ENCODE measurements at regions not wholly inside any gene's neighbourhood (a gene's known extent, or its start where the extent isn't known, plus 50 kb on each side); places are given as distances from the start of the nearest gene placed in this dataset.
"Not testable (repeated sequence)": the region's sequence is repeated elsewhere in the genome, so short reads cannot be mapped to it uniquely, and the experiment has no call there.

GRCh38 chr5:18397371-18397770 is 763.1 kb downstream of the TAF11L14 start:
- H3K9ac ChIP-seq (ENCODE audit: low read depth, low read length) = no peak overlapping the region
- no peaks in the 10 kb centered on the region for H3K9me3 ChIP-seq (ENCODE audit: control insufficient read depth, insufficient read depth, low read length)
- H3K27me3 ChIP-seq (ENCODE audit: control insufficient read depth, insufficient read depth, low read length) = no peaks in the 10 kb centered on the region
- no peak overlapping the region for H3K4me3 ChIP-seq (ENCODE audit: low read depth, low read length)
- peaks cover 7% of the 10 kb centered on the region; the same call in 1 of the 2 replicates for H3K4me1 ChIP-seq (ENCODE audit: control insufficient read depth, insufficient read depth, low read length)
- H3K27ac ChIP-seq (ENCODE audit: low read depth, low read length) = no peak overlapping the region
- no peaks in the 10 kb centered on the region for H3K36me3 ChIP-seq (ENCODE audit: control insufficient read depth, insufficient read depth, low read length)

GRCh38 chr5:18397891-18398290 is 763.6 kb downstream of the TAF11L14 start:
- no peak overlapping the region for H3K9ac ChIP-seq (ENCODE audit: low read depth, low read length)
- H3K27ac ChIP-seq (ENCODE audit: low read depth, low read length) = no peak overlapping the region
- no peaks in the 10 kb centered on the region for H3K9me3 ChIP-seq (ENCODE audit: control insufficient read depth, insufficient read depth, low read length)
- peaks cover 7% of the 10 kb centered on the region; the same call in 1 of the 2 replicates for H3K4me1 ChIP-seq (ENCODE audit: control insufficient read depth, insufficient read depth, low read length)
- no peak overlapping the region for H3K4me3 ChIP-seq (ENCODE audit: low read depth, low read length)
- H3K36me3 ChIP-seq (ENCODE audit: control insufficient read depth, insufficient read depth, low read length) = no peaks in the 10 kb centered on the region
- no peaks in the 10 kb centered on the region for H3K27me3 ChIP-seq (ENCODE audit: control insufficient read depth, insufficient read depth, low read length)

GRCh38 chr5:18399461-18400327 is 765.4 kb downstream of the TAF11L14 start:
- not testable (repeated sequence) for H3K27ac ChIP-seq (ENCODE audit: low read depth, low read length); H3K4me1 ChIP-seq (ENCODE audit: control insufficient read depth, insufficient read depth, low read length); H3K9me3 ChIP-seq (ENCODE audit: control insufficient read depth, insufficient read depth, low read length); H3K9ac ChIP-seq (ENCODE audit: low read depth, low read length); H3K27me3 ChIP-seq (ENCODE audit: control insufficient read depth, insufficient read depth, low read length); H3K4me3 ChIP-seq (ENCODE audit: low read depth, low read length); H3K36me3 ChIP-seq (ENCODE audit: control insufficient read depth, insufficient read depth, low read length)

GRCh38 chr5:18403141-18403540 is 768.9 kb downstream of the TAF11L14 start:
- no peak overlapping the region for H3K4me3 ChIP-seq (ENCODE audit: low read depth, low read length)
- H3K9me3 ChIP-seq (ENCODE audit: control insufficient read depth, insufficient read depth, low read length) = no peaks in the 10 kb centered on the region
- no peak overlapping the region for H3K9ac ChIP-seq (ENCODE audit: low read depth, low read length)
- H3K27me3 ChIP-seq (ENCODE audit: control insufficient read depth, insufficient read depth, low read length) = no peaks in the 10 kb centered on the region
- H3K36me3 ChIP-seq (ENCODE audit: control insufficient read depth, insufficient read depth, low read length) = no peaks in the 10 kb centered on the region
- no peaks in the 10 kb centered on the region for H3K4me1 ChIP-seq (ENCODE audit: control insufficient read depth, insufficient read depth, low read length)
- H3K27ac ChIP-seq (ENCODE audit: low read depth, low read length) = no peak overlapping the region

GRCh38 chr5:18403941-18404438 is 769.7 kb downstream of the TAF11L14 start:
- Histone ChIP-seq H3K4me1 (ENCODE audit: control insufficient read depth, insufficient read depth, low read length) (no peaks in the 10 kb centered on the region), H3K4me3 (ENCODE audit: low read depth, low read length) (no peak overlapping the region), H3K9me3 (ENCODE audit: control insufficient read depth, insufficient read depth, low read length) (no peaks in the 10 kb centered on the region), H3K27me3 (ENCODE audit: control insufficient read depth, insufficient read depth, low read length) (no peaks in the 10 kb centered on the region), H3K27ac (ENCODE audit: low read depth, low read length) (no peak overlapping the region), H3K9ac (ENCODE audit: low read depth, low read length) (no peak overlapping the region), H3K36me3 (ENCODE audit: control insufficient read depth, insufficient read depth, low read length) (no peaks in the 10 kb centered on the region)

GRCh38 chr5:18420711-18421110 is 786.5 kb downstream of the TAF11L14 start:
- no peaks in the 10 kb centered on the region for H3K4me1 ChIP-seq (ENCODE audit: control insufficient read depth, insufficient read depth, low read length)
- H3K9me3 ChIP-seq (ENCODE audit: control insufficient read depth, insufficient read depth, low read length) = no peaks in the 10 kb centered on the region
- no peaks in the 10 kb centered on the region for H3K27me3 ChIP-seq (ENCODE audit: control insufficient read depth, insufficient read depth, low read length)
- no peak overlapping the region for H3K9ac ChIP-seq (ENCODE audit: low read depth, low read length)
- no peak overlapping the region for H3K4me3 ChIP-seq (ENCODE audit: low read depth, low read length)
- H3K36me3 ChIP-seq (ENCODE audit: control insufficient read depth, insufficient read depth, low read length) = no peaks in the 10 kb centered on the region
- no peak overlapping the region for H3K27ac ChIP-seq (ENCODE audit: low read depth, low read length)

- Histone ChIP-seq H3K27ac (ENCODE audit: low read depth, low read length) (no peak overlapping the region), H3K36me3 (ENCODE audit: control insufficient read depth, insufficient read depth, low read length) (no peaks in the 10 kb centered on the region), H3K27me3 (ENCODE audit: control insufficient read depth, insufficient read depth, low read length) (no peaks in the 10 kb centered on the region), H3K4me1 (ENCODE audit: control insufficient read depth, insufficient read depth, low read length) (no peaks in the 10 kb centered on the region), H3K4me3 (ENCODE audit: low read depth, low read length) (no peak overlapping the region), H3K9me3 (ENCODE audit: control insufficient read depth, insufficient read depth, low read length) (no peaks in the 10 kb centered on the region; the same call in 1 of the 2 replicates), H3K9ac (ENCODE audit: low read depth, low read length) (no peak overlapping the region)
Observed at GRCh38 chr5:18433336-18433735, 799.1 kb downstream of the TAF11L14 start.

- Histone ChIP-seq H3K9me3 (ENCODE audit: control insufficient read depth, insufficient read depth, low read length) (no peaks in the 10 kb centered on the region), H3K9ac (ENCODE audit: low read depth, low read length) (no peak overlapping the region), H3K4me3 (ENCODE audit: low read depth, low read length) (no peak overlapping the region), H3K27ac (ENCODE audit: low read depth, low read length) (no peak overlapping the region), H3K36me3 (ENCODE audit: control insufficient read depth, insufficient read depth, low read length) (no peaks in the 10 kb centered on the region), H3K27me3 (ENCODE audit: control insufficient read depth, insufficient read depth, low read length) (no peaks in the 10 kb centered on the region), H3K4me1 (ENCODE audit: control insufficient read depth, insufficient read depth, low read length) (no peaks in the 10 kb centered on the region)
Observed at GRCh38 chr5:18438126-18438525, 803.9 kb downstream of the TAF11L14 start.

- Histone ChIP-seq H3K9ac (ENCODE audit: low read depth, low read length) (no peak overlapping the region), H3K36me3 (ENCODE audit: control insufficient read depth, insufficient read depth, low read length) (no peaks in the 10 kb centered on the region), H3K4me1 (ENCODE audit: control insufficient read depth, insufficient read depth, low read length) (0 out of 2 replicates have a peak, but pooled peaks cover 3% of the 10 kb centered on the region), H3K27me3 (ENCODE audit: control insufficient read depth, insufficient read depth, low read length) (no peaks in the 10 kb centered on the region), H3K4me3 (ENCODE audit: low read depth, low read length) (no peak overlapping the region), H3K9me3 (ENCODE audit: control insufficient read depth, insufficient read depth, low read length) (no peaks in the 10 kb centered on the region), H3K27ac (ENCODE audit: low read depth, low read length) (no peak overlapping the region)
Observed at GRCh38 chr5:18455521-18455920, 821.3 kb downstream of the TAF11L14 start.

GRCh38 chr5:18457255-18457654 is 823.0 kb downstream of the TAF11L14 start:
- Histone ChIP-seq H3K4me1 (ENCODE audit: control insufficient read depth, insufficient read depth, low read length) (0 out of 2 replicates have a peak, but pooled peaks cover 3% of the 10 kb centered on the region), H3K27ac (ENCODE audit: low read depth, low read length) (no peak overlapping the region), H3K4me3 (ENCODE audit: low read depth, low read length) (no peak overlapping the region), H3K36me3 (ENCODE audit: control insufficient read depth, insufficient read depth, low read length) (no peaks in the 10 kb centered on the region), H3K27me3 (ENCODE audit: control insufficient read depth, insufficient read depth, low read length) (no peaks in the 10 kb centered on the region), H3K9me3 (ENCODE audit: control insufficient read depth, insufficient read depth, low read length) (no peaks in the 10 kb centered on the region), H3K9ac (ENCODE audit: low read depth, low read length) (no peak overlapping the region)

- Histone ChIP-seq H3K4me1 (ENCODE audit: control insufficient read depth, insufficient read depth, low read length) (0 out of 2 replicates have a peak, but pooled peaks cover 2% of the 10 kb centered on the region), H3K27ac (ENCODE audit: low read depth, low read length) (no peak overlapping the region), H3K9ac (ENCODE audit: low read depth, low read length) (no peak overlapping the region), H3K4me3 (ENCODE audit: low read depth, low read length) (no peak overlapping the region), H3K27me3 (ENCODE audit: control insufficient read depth, insufficient read depth, low read length) (no peaks in the 10 kb centered on the region), H3K9me3 (ENCODE audit: control insufficient read depth, insufficient read depth, low read length) (no peaks in the 10 kb centered on the region), H3K36me3 (ENCODE audit: control insufficient read depth, insufficient read depth, low read length) (no peaks in the 10 kb centered on the region)
Observed at GRCh38 chr5:18461766-18462165, 827.5 kb downstream of the TAF11L14 start.
